ENCODE measurements at regions not wholly inside any gene's neighbourhood (a gene's known extent, or its start where the extent isn't known, plus 50 kb on each side); places are given as distances from the start of the nearest gene placed in this dataset.

- Histone ChIP-seq H3K9me3 (no peaks in the 10 kb centered on the region), H3K27ac (no peak overlapping the region), H3K4me1 (no peaks in the 10 kb centered on the region), H3K27me3 (no peaks in the 10 kb centered on the region), H3K36me3 (no peaks in the 10 kb centered on the region), H3K4me3 (no peak overlapping the region)
- 74 to 84% methylated on average over 5 of the region's 5 CpGs for WGBS, 2 donors (ENCODE audit: low coverage in 1 of 2)
- ATAC-seq = no peak
- TF ChIP-seq, protein P1, sequence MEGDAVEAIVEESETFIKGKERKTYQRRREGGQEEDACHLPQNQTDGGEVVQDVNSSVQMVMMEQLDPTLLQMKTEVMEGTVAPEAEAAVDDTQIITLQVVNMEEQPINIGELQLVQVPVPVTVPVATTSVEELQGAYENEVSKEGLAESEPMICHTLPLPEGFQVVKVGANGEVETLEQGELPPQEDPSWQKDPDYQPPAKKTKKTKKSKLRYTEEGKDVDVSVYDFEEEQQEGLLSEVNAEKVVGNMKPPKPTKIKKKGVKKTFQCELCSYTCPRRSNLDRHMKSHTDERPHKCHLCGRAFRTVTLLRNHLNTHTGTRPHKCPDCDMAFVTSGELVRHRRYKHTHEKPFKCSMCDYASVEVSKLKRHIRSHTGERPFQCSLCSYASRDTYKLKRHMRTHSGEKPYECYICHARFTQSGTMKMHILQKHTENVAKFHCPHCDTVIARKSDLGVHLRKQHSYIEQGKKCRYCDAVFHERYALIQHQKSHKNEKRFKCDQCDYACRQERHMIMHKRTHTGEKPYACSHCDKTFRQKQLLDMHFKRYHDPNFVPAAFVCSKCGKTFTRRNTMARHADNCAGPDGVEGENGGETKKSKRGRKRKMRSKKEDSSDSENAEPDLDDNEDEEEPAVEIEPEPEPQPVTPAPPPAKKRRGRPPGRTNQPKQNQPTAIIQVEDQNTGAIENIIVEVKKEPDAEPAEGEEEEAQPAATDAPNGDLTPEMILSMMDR (IDR thresholded peaks at IDR 0.05) = no peak
- TF ChIP-seq EP300 (IDR thresholded peaks at IDR 0.05) (no peak), POLR2A (IDR thresholded peaks at IDR 0.05) (no peak), POLR2AphosphoS5 (IDR thresholded peaks at IDR 0.05) (no peak)
Measured at GRCh38 chr2:66137606-66138130, 297.3 kb upstream of the MEIS1 start.

DNA sequence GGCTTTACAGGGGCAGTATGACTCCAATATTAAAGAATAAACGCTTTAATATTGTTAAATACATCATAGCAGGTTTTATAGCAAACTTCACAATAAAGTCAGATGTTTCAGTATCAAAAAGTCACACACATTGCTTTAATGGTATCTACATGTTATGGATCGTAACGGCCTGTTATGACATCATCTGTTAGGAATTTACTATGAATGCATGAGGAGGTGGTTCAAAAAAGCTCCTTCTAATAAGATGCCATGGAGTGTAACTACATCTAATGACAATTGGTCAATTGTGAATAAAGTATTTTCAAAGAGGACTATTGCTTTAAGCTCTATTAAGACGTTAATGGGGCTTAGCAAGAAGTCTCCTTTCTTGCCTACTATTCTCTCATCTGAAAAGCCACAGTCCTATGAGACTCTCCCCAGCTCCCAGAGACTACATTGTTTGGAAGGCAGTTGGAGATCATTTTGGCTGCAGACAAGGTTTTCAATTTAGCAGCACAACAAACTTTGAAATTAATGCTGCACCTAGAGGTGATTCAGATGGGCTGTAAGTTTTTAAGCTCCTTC lies 300.7 kb upstream of the MEIS1 start:
- no peaks in the 10 kb centered on the region for H3K27me3 ChIP-seq
- TF ChIP-seq POLR2A (IDR thresholded peaks at IDR 0.05) = no peak
- TF ChIP-seq EP300 (IDR thresholded peaks at IDR 0.05) = no peak
- TF ChIP-seq, protein P1 (IDR thresholded peaks at IDR 0.05) = no peak
- no peak for TF ChIP-seq POLR2AphosphoS5 (IDR thresholded peaks at IDR 0.05)
- H3K4me3 ChIP-seq = no peak overlapping the region
- H3K27ac ChIP-seq = no peak overlapping the region
- H3K4me1 ChIP-seq = no peaks in the 10 kb centered on the region
- 65 to 67% methylated on average over 4 of the region's 4 CpGs for WGBS, 2 donors (ENCODE audit: low coverage in 1 of 2)
- H3K9me3 ChIP-seq = no peaks in the 10 kb centered on the region
- H3K36me3 ChIP-seq = no peaks in the 10 kb centered on the region
- ATAC-seq = no peak

DNA sequence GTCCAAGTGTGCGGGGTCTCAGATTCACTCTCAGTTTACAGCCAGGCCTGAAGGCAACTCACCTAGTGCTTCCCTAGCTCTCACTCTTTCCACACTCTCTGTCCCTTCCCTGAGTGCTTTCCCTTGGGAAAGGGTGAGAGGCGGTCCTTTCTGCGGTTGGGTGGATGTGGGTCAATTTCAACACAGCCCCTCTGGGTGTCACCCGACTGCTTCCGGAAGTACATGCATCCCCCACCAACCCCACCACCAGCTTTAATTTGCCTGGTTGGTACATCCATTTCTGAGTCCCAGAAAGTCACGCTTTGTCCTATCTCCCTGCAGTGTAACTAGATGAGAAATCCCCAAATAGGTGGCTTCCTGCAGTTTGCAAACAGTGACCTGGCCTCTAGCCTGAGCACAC lies 307.3 kb upstream of the MEIS1 start:
- no peaks in the 10 kb centered on the region for H3K27me3 ChIP-seq
- no peak overlapping the region for H3K27ac ChIP-seq
- H3K4me3 ChIP-seq = no peak overlapping the region
- H3K4me1 ChIP-seq = no peaks in the 10 kb centered on the region
- TF ChIP-seq EP300 (IDR thresholded peaks at IDR 0.05) (no peak), POLR2AphosphoS5 (IDR thresholded peaks at IDR 0.05) (no peak), POLR2A (IDR thresholded peaks at IDR 0.05) (no peak)
- TF ChIP-seq, protein P1 (IDR thresholded peaks at IDR 0.05) = no peak
- WGBS, 2 donors (ENCODE audit: low coverage in 1 of 2) = 72 to 100% methylated on average over 2 of the region's 6 CpGs
- H3K9me3 ChIP-seq = no peaks in the 10 kb centered on the region
- no peak for ATAC-seq
- no peaks in the 10 kb centered on the region for H3K36me3 ChIP-seq

DNA sequence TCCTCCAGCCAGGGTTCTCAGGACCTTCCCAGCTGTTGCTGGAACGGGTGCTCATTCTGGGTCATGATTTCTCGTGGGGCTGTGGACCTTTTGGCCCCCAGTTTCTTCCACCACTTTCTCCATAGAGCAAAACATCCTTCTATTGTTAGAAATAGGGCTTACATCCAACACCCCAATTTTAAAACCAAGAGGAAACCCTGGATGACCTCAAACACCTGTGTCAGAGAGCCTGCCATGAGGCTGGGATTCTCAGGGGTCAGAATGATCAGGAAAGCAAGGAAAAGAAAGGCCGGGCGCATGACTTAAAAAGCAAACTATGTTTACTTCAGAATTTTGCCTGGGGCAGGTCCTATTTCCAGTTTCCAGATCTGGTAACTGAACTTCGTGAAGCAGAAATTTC lies 307.9 kb upstream of the MEIS1 start:
- H3K27me3 ChIP-seq = no peaks in the 10 kb centered on the region
- TF ChIP-seq, protein P1 (IDR thresholded peaks at IDR 0.05) = no peak
- TF ChIP-seq POLR2AphosphoS5 (IDR thresholded peaks at IDR 0.05) (no peak), EP300 (IDR thresholded peaks at IDR 0.05) (no peak), POLR2A (IDR thresholded peaks at IDR 0.05) (no peak)
- ATAC-seq = no peak
- H3K27ac ChIP-seq = no peak overlapping the region
- no peak overlapping the region for H3K4me3 ChIP-seq
- no peaks in the 10 kb centered on the region for H3K36me3 ChIP-seq
- WGBS, 2 donors (ENCODE audit: low coverage in 1 of 2) = 43 to 86% methylated on average over 3 to 5 of the region's 5 CpGs
- no peaks in the 10 kb centered on the region for H3K9me3 ChIP-seq
- no peaks in the 10 kb centered on the region for H3K4me1 ChIP-seq

DNA sequence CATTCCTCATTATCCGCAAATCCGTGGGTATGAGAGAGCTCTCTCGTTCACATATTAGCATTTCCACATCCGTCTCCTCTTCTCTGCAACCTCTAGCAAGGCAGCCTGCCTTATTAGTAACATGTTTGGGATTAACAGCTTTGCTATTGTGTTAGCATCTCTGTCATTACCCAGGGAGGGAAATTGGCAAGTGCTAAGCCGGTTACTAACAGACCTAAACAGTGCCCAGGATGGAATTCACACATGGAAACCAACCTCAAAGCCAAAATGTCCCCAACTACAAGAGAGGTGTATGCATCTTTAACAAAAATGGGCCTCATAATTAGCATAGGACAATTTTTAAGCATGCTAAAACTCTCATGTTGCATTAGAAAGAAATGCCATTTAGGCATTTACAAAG lies 309.0 kb upstream of the MEIS1 start:
- Histone ChIP-seq H3K4me1 (no peaks in the 10 kb centered on the region), H3K4me3 (no peak overlapping the region), H3K27ac (no peak overlapping the region), H3K9me3 (no peaks in the 10 kb centered on the region), H3K27me3 (no peaks in the 10 kb centered on the region), H3K36me3 (no peaks in the 10 kb centered on the region)
- 68 to 88% methylated on average over 1 to 5 of the region's 5 CpGs for WGBS, 2 donors (ENCODE audit: low coverage in 1 of 2)
- TF ChIP-seq POLR2A (IDR thresholded peaks at IDR 0.05) (no peak), EP300 (IDR thresholded peaks at IDR 0.05) (no peak)
- TF ChIP-seq, protein P1 (IDR thresholded peaks at IDR 0.05) = no peak
- no peak for ATAC-seq

Measured in gastroesophageal sphincter (tissue), 4 donors.